GM21723 (cell line): ENCODE measurements at regions not wholly inside any gene's neighbourhood (a gene's known extent, or its start where the extent isn't known, plus 50 kb on each side); places are given as distances from the start of the nearest gene placed in this dataset.
"Not testable (repeated sequence)": the region's sequence is repeated elsewhere in the genome, so short reads cannot be mapped to it uniquely, and the experiment has no call there.

Source experiments
- ATAC-seq: cut with Tn5 transposase; IDR thresholded peaks from one replicate; pipeline ENCODE4 v1.9.1; 2021; ENCODE audit warnings: mild to moderate bottlenecking, moderate library complexity; ENCODE audit not compliant: unreplicated experiment

DNA sequence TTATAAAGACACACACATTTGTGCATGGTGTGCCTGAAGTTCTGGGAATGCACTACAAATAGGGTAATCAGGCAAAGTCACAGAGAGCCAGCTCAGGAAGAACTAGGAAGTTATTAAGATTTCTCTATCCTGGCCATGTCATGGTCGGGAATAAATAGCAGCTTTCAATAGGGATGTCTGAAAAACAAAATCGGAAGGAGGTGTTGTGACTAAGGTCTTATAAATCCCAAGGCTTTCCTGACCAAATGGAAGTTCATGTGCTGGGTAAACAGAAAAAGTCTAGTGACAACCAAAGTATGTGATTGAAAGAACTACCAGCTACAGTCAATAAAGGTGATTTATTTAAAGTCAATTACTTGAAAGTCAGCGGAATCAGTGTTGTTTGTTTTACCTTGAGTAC, 262.5 kb upstream of the HS3ST1 start:
- no peak for ATAC-seq

DNA sequence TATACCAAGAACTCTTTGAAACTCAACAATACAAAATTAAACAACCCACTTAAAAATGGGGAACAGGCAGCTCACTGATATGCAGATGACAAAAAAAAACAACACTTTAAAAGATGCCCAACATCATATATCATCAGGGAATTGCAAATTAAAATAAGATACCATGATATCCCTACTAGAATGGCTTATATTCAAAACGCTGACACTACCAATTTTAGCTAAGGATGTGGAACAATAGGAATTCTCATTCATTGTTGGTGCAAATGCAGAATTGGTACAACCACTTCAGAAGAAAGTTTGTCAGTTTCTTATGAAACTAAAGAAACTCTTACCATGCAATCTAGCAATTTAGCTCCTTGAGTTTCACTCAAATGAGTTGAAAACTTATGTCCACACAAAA, 259.0 kb upstream of the HS3ST1 start:
- no peak for ATAC-seq

DNA sequence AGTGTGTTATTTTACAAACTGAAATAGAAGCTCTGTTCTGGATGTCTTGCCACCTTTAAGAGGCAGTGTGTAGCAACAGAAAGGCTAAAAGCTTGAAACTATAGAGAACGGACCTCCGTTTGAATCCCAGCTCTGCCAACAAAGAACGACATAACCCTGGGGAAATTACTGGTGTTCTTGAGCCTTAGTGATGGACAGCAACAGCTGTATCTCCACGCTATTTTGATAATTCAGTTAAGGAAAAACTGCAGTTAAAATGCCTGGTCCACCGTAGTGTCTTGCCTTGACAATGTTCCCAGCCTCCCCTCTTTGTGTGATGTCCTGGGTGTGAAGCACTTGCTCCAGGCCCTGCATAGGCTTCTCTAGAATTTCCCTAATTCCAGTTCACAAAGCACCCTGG, 256.8 kb upstream of the HS3ST1 start:
- no peak for ATAC-seq

- no peak for ATAC-seq
Observed at GRCh38 chr4:11675051-11675800, 246.5 kb upstream of the HS3ST1 start.

DNA sequence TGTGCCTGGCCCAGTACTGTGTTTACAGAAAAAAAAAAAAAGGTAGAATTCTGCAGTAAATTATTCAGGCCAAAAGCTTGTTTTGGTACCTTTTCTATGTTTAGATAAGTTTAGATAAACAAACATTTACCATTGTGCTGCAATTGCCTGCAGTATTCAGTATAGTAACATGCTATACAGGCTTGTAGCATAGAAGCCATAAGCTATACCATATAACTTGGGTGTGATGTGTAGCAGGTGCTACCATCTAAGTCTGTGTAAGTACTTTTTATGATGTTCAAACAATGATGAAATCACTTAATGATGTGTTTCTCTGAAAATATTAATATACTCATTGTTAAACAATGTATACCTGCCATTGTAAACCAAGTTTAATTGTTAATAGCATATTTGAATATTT, 241.6 kb upstream of the HS3ST1 start:
- ATAC-seq = no peak

DNA sequence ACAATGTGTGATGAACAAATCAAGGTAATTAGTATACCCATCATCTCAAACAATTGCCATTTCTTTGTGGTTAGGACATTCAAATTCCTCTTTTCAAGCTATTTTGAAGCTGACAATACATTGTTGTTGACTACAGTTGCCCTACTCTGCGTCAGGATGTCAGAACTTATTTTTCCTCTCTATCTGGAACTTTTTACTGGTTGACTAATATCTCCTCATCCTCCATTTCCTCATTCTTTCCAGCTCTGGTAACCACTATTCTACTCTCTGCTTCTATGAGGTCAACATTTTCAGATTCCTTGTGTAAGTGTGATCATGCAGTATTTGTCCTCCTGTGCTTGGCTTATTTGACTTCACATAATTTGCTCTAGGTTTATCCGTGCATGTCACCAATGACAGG, 240.5 kb upstream of the HS3ST1 start:
- no peak for ATAC-seq

- ATAC-seq = no peak
Observed at GRCh38 chr4:11663114-11663513, 234.4 kb upstream of the HS3ST1 start.

DNA sequence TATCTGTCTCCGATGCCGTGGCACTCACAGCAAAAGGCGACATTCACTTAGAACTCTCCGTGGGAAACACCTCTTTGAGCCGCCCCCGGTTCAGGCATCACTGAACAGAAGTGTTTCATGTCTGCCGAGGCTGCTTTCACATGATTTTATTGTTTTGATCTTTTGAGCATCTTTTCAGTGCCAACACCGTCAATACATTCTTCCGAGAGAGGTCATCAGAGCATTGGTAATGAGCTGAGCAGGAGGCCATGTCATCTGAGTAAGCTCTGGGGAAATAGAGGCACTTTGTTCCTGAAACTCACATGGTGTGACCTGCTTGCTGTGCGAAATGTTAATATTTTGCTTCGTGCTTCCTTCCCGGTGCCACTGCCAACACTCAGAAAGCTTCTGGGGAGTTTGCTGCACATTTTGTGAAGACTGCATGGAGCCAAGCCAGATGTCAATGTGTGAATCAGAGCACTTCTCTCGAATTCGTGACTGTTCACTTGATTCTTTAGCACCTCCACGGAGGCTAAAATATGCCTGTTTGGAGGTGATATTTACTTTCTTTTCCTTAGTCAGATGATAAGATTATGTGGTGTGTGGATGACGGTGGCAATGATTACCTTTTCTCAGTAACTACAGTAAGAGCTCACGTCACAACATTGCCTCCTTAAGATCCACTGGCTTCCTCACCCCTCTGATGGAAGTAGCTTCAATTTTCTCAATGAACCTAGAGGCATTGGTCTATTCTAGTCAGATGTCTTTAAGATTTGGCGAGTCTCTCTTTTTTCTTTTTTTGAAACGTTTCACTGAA, 222.3 kb upstream of the HS3ST1 start:
- ATAC-seq = no peak

DNA sequence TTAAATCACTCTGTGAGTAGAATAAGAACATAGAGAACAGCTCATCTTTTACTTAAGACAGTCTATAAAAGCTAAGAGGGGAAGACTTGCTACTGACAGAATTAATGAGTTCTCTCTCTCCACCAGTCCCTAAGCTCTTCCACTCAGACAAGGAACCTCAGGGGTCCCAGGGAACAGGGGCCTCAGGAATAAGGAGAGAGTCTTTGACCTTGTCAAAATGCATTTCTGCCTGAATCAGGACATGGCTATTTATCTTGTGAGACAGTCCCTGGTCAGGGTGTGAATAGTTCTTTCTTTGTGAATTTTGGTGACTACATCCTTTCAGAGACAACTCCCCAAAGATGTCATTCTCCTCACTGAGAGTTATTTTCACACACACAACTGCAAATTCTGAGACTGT, 218.7 kb upstream of the HS3ST1 start:
- ATAC-seq = no peak

GRCh38 chr4:11643081-11643480, 214.4 kb upstream of the HS3ST1 start:
- ATAC-seq = not testable (repeated sequence)

- no peak for ATAC-seq
Observed at GRCh38 chr4:11640584-11640983, 211.9 kb upstream of the HS3ST1 start.

- ATAC-seq = no peak
Observed at GRCh38 chr4:11636551-11636950, 207.9 kb upstream of the HS3ST1 start.

GRCh38 chr4:11636031-11636430, 207.3 kb upstream of the HS3ST1 start:
- ATAC-seq = no peak

DNA sequence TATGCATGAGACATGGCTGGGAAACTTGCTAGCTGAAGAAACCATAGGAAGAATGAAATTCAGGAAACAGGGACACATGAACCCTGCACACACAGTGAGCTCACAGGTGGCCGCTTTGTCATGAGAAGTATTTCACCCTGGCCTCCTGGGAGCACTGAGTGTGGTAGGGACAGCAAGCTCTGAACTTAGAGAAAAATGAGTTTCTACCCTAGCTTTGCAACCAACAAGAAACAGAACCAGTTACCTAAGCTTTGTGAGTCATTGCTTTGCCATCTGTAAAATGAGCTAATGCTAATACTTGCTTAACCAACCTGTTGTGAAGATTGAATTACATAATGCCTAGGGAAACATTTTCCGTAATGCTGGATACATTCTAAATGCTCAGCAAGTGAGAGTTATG, 206.6 kb upstream of the HS3ST1 start:
- ATAC-seq = no peak

DNA sequence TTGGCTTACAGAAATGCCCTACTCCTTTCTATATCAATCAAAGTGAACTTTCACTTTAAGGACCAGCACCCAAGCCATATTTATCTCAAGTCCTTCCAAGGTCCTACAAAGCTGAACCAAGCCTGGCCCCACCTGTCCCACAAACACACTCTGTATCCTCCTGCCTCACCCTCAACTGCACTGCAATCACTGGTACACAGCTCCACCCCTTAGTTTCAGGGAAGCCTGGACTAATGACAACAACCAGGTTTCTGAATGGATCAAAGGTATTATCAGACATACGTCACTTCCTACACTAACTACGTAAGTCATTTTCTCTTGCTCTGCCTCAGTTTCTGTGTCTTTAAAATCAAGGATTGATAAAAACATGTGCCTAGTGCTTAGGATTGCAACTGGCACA, 205.6 kb upstream of the HS3ST1 start:
- ATAC-seq = no peak

DNA sequence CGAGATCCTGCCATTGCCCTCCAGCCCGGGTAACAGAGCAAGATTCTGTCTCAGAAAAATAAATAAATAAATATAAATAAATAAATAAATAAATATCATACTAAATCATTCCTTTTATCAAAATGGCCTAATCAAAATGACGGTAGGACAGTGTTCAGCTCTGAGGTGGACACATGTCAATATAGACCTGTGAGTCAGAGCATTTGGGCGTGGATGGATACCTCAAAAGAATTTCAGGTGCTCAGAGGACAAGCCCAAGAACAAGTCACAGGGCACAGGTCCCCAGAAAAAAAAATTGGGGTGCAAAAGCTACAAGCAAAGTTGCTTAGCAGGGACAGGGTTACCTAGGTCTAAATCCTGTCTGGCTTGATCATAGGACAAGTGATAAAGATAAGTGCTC, 204.7 kb upstream of the HS3ST1 start:
- no peak for ATAC-seq

DNA sequence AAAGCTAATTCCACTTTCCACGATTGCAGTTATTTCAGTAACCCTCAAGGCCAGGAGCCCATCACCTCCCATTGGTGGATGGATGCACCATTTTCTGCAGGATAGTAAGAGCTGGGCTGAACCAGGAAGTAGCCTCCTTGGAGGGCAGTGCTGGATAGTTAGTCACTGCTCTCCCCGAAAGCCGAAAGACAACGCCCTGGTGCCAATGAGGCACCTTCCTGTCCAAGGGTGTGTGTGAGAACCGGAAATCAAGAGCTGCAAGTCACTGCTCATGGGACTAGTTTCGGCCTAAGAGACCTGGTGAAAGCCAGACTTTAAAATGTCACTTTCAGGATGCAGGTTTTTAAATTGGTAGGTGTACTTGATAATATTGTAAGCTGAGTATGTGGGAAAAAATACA, 203.8 kb upstream of the HS3ST1 start:
- ATAC-seq = no peak

- ATAC-seq = no peak
Observed at GRCh38 chr4:11632025-11632424, 203.3 kb upstream of the HS3ST1 start.

DNA sequence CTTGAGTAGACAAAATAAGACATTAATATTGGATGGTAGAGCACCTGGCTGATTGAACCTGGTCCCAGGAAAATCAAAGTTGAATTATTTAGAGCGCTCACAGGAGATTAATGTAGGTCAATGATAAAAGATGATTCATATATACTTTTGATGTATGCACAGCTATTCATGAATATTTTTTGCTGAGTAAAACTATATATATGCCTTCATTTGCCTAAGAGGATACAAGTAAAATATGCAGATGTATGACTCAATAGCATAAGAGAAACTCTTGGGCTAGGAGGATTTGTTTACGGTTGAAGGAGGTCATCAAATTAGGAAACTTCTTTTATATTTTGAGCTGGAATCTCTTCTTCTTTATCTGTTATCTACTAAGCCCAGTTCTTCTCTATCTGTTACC, 202.7 kb upstream of the HS3ST1 start:
- ATAC-seq = no peak

DNA sequence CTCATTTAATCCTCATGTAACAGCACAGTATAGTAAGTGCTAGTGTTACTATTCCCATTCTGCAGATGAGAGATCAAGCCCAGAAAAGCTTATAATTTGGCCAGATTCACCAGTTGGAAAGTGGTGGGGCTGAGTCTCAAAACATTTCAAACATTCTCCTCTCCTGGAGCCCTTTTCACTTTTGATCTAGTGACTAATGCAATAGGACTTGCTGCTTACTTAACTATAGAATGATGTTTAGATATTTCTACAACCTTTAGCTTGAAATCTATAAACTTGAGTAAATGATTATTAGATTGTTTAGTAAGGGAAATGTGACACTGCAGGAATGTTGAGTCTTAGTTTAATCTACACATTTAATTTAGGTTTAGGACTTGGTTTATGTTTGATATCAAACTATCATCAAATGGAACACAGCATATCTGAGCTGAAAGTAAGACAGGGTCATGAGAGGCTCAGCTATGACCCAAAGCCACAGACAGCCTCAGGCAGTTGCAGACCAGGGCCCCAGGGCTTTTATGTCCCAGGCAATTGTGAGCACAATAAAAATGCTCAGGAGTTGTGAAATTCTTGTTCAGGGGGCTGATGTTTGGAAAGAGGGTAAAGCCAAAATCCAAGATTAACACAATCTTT, 199.5 kb upstream of the HS3ST1 start:
- ATAC-seq = no peak

DNA sequence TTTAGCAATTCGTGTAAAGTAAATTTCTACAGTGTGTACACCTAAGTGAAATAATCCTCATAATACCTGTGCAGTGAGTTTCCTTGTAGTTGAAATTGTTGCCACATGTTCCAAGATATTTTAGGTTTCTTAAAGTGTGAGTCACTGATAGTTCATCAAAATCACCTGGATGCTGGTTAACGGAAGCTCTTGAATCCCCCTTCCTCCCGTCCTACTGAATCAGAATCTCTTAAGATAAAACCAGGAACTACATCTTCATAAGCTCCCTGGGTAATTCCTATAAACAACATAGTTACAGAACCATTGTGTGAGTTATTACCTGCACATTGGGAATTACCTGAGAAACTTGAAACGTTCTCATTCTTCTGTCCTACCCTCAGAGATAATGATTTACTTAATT, 197.4 kb upstream of the HS3ST1 start:
- ATAC-seq = no peak

- no peak for ATAC-seq
Observed at GRCh38 chr4:11625211-11625610, 196.5 kb upstream of the HS3ST1 start.
